GM23338 (cell line): ENCODE measurements at regions not wholly inside any gene's neighbourhood (a gene's known extent, or its start where the extent isn't known, plus 50 kb on each side); places are given as distances from the start of the nearest gene placed in this dataset.

Experiments
- ATAC-seq: fragments of 200-7000 bp; cut with Tn5 transposase; 3 replicates; pipeline ENCODE4 v1.9.1; 2020
- DNase-seq: peaks from one replicate; pipeline ENCODE4 v3.0.0-alpha.2; 2015; ENCODE audit warnings: low spot score
- H2AFZ ChIP-seq: fragments of 200-600 bp; sonication (generic); 2 replicates; pipeline ENCODE4 v1.8.0; 2016; ENCODE audit warnings: antibody characterized with exemption, mild to moderate bottlenecking, moderate library complexity
- H3F3A ChIP-seq: fragments of 200-600 bp; sonication (generic); replicated peaks from 2 replicates; pipeline ENCODE4 v1.8.0; 2017; ENCODE audit warnings: antibody characterized with exemption, mixed run types, low read depth
- H3K27ac ChIP-seq: fragments of 200-600 bp; sonication (generic); 2 replicates; pipeline ENCODE4 v1.6.1; 2016; ENCODE audit warnings: low read depth
- H3K27me3 ChIP-seq: fragments of 200-600 bp; sonication (generic); 2 replicates; pipeline ENCODE4 v1.8.0; 2016; ENCODE audit warnings: mild to moderate bottlenecking, mixed run types, moderate library complexity; ENCODE audit not compliant: insufficient read depth
- H3K36me3 ChIP-seq: fragments of 200-600 bp; sonication (generic); 2 replicates; pipeline ENCODE4 v1.8.0; 2016; ENCODE audit warnings: mild to moderate bottlenecking; ENCODE audit not compliant: insufficient read depth
- H3K4me1 ChIP-seq: fragments of 200-600 bp; sonication (generic); 2 replicates; pipeline ENCODE4 v1.8.0; 2016; ENCODE audit warnings: mild to moderate bottlenecking, moderate library complexity; ENCODE audit not compliant: insufficient read depth
- H3K4me2 ChIP-seq: fragments of 200-600 bp; sonication (generic); 2 replicates; pipeline ENCODE4 v1.7.1; 2017; ENCODE audit warnings: mixed run types
- H3K4me3 ChIP-seq: fragments of 200-600 bp; sonication (generic); 2 replicates; pipeline ENCODE4 v1.6.1; 2016; ENCODE audit warnings: mixed run types
- H3K79me2 ChIP-seq: fragments of 200-600 bp; sonication (generic); replicated peaks from 2 replicates; pipeline ENCODE4 v1.8.0; 2017; ENCODE audit warnings: mild to moderate bottlenecking; ENCODE audit not compliant: insufficient read depth
- H3K9me2 ChIP-seq: fragments of 200-600 bp; sonication (generic); 2 replicates; pipeline ENCODE4 v1.8.0; 2017; ENCODE audit not compliant: insufficient read depth
- H4K20me1 ChIP-seq: fragments of 200-600 bp; sonication (generic); replicated peaks from 2 replicates; pipeline ENCODE4 v1.8.0; 2017; ENCODE audit warnings: mild to moderate bottlenecking; ENCODE audit not compliant: insufficient read depth
- H3K27ac Mint-ChIP-seq: 2 replicates; pipeline ENCODE4 v1.8.0; 2020; ENCODE audit warnings: inconsistent platforms, mild to moderate bottlenecking, moderate library complexity, mixed read lengths
- H3K27me3 Mint-ChIP-seq: 3 replicates; pipeline ENCODE4 v1.8.0; 2022; ENCODE audit warnings: low read depth, mild to moderate bottlenecking, moderate library complexity, mixed read lengths, inconsistent platforms; ENCODE audit not compliant: insufficient read depth, poor library complexity
- H3K36me3 Mint-ChIP-seq: 3 replicates; pipeline ENCODE4 v1.8.0; 2021; ENCODE audit warnings: low read depth, mild to moderate bottlenecking, inconsistent platforms, moderate library complexity, mixed read lengths
- H3K4me1 Mint-ChIP-seq: 3 replicates; pipeline ENCODE4 v1.8.0; 2020; ENCODE audit warnings: mild to moderate bottlenecking, inconsistent platforms, mixed read lengths
- H3K4me3 Mint-ChIP-seq: 3 replicates; pipeline ENCODE4 v1.8.0; 2021; ENCODE audit warnings: moderate library complexity, mild to moderate bottlenecking, inconsistent platforms, mixed read lengths
- H3K9me3 Mint-ChIP-seq: 3 replicates; pipeline ENCODE4 v1.8.0; 2020; ENCODE audit warnings: moderate library complexity, mild to moderate bottlenecking, inconsistent platforms, mixed read lengths
- CREB1 ChIP-seq: fragments of 250-450 bp; sonication (Bioruptor Pico); IDR thresholded peaks from 2 replicates; pipeline ENCODE4 v1.5.0; 2020; ENCODE audit warnings: low read depth, mild to moderate bottlenecking, moderate library complexity
- CTCF ChIP-seq, 2 experiments: fragments of 200-600 bp in 1 of 2; sonication (generic) in 1 of 2; conservative IDR thresholded peaks; 2 replicates each; pipeline versions ENCODE4 v1.5.1 to v1.6.1; 2016 to 2017; ENCODE audit warnings: antibody characterized with exemption in 2 of 2, low read depth in 2 of 2, mild to moderate bottlenecking in 2 of 2, moderate library complexity in 1 of 2
- ETS1 ChIP-seq: IDR thresholded peaks from 2 replicates; pipeline ENCODE4 v1.6.1; 2016; ENCODE audit warnings: antibody characterized with exemption
- EZH2 ChIP-seq: fragments of 200-600 bp; sonication (generic); IDR thresholded peaks from one replicate; pipeline ENCODE4 v1.8.0; 2017; ENCODE audit warnings: antibody characterized with exemption, mild to moderate bottlenecking, low read depth; ENCODE audit not compliant: unreplicated experiment
- EZH2phosphoT487 ChIP-seq: fragments of 200-600 bp; sonication (generic); IDR thresholded peaks from one replicate; pipeline ENCODE4 v1.8.1; 2018; ENCODE audit warnings: antibody characterized with exemption; ENCODE audit not compliant: unreplicated experiment
- JUNB ChIP-seq: IDR thresholded peaks from one replicate; pipeline ENCODE4 v1.6.1; 2016; ENCODE audit warnings: antibody characterized with exemption; ENCODE audit not compliant: unreplicated experiment
- NANOG ChIP-seq: IDR thresholded peaks from 2 replicates; pipeline ENCODE4 v1.6.1; 2016; ENCODE audit warnings: antibody characterized with exemption, borderline replicate concordance
- POLR2AphosphoS5 ChIP-seq: IDR thresholded peaks from 2 replicates; pipeline ENCODE4 v1.6.1; 2016; ENCODE audit warnings: antibody characterized with exemption, low read depth
- REST ChIP-seq: IDR thresholded peaks from one replicate; pipeline ENCODE4 v1.6.1; 2018; ENCODE audit warnings: antibody characterized with exemption; ENCODE audit not compliant: unreplicated experiment
- STAT1 ChIP-seq: IDR thresholded peaks from one replicate; pipeline ENCODE4 v1.6.1; 2016; ENCODE audit warnings: antibody characterized with exemption; ENCODE audit not compliant: unreplicated experiment
- ZNF114 ChIP-seq: fragments of 250-450 bp; sonication (Bioruptor Pico); IDR thresholded peaks from 2 replicates; pipeline ENCODE4 v1.5.0; 2020; ENCODE audit warnings: mild to moderate bottlenecking, moderate library complexity
- ZNF331 ChIP-seq: fragments of 250-450 bp; sonication (Bioruptor Pico); IDR thresholded peaks from 2 replicates; pipeline ENCODE4 v1.5.0; 2020; ENCODE audit warnings: low read depth, mild to moderate bottlenecking, moderate library complexity
- ZNF462 ChIP-seq: fragments of 250-450 bp; sonication (Bioruptor Pico); IDR thresholded peaks from 2 replicates; pipeline ENCODE4 v1.5.0; 2020; ENCODE audit warnings: mild to moderate bottlenecking, moderate library complexity

GRCh38 chr1:29451368-29451892 lies 215.1 kb downstream of the PTPRU start:
- Histone ChIP-seq H3K36me3 (no peaks in the 10 kb centered on the region), H3K4me3 (no peak overlapping the region), H4K20me1 (no peaks in the 10 kb centered on the region), H3K27ac (no peak overlapping the region), H2AFZ (no peak overlapping the region), H3K27me3 (no peaks in the 10 kb centered on the region), H3K4me2 (no peak overlapping the region), H3K9me2 (no peaks in the 10 kb centered on the region), H3K79me2 (no peaks in the 10 kb centered on the region), H3F3A (no peaks in the 10 kb centered on the region), H3K4me1 (peaks cover 6% of the 10 kb centered on the region; the same call in 1 of the 2 replicates)
- ATAC-seq (no peak), DNase-seq (no peak)
- Mint-ChIP-seq H3K27ac (no peak overlapping the region), H3K27me3 (peaks cover 15% of the 10 kb centered on the region), H3K9me3 (no peaks in the 10 kb centered on the region; the same call in 2 of the 3 replicates), H3K36me3 (no peaks in the 10 kb centered on the region; the same call in 2 of the 3 replicates), H3K4me1 (peaks cover 10% of the 10 kb centered on the region), H3K4me3 (no peak overlapping the region)
- TF ChIP-seq ZNF114 = no peak
- TF ChIP-seq EZH2phosphoT487 = no peak
- no peak for TF ChIP-seq REST
- TF ChIP-seq CREB1 = no peak
- TF ChIP-seq ZNF462 (CRISPR knock-in tag) = no peak
- TF ChIP-seq STAT1 = no peak
- no peak for TF ChIP-seq EZH2
- no peak for TF ChIP-seq ETS1
- no peak for TF ChIP-seq NANOG
- no peak for TF ChIP-seq POLR2AphosphoS5
- TF ChIP-seq CTCF (conservative IDR thresholded peaks at IDR 0.05; ENCODE audit: low read depth in 2 of 2) = no peak
- TF ChIP-seq ZNF331 (CRISPR knock-in tag) = no peak
- TF ChIP-seq JUNB = no peak
